ENCODE measurements at regions not wholly inside any gene's neighbourhood (a gene's known extent, or its start where the extent isn't known, plus 50 kb on each side); places are given as distances from the start of the nearest gene placed in this dataset.

DNA sequence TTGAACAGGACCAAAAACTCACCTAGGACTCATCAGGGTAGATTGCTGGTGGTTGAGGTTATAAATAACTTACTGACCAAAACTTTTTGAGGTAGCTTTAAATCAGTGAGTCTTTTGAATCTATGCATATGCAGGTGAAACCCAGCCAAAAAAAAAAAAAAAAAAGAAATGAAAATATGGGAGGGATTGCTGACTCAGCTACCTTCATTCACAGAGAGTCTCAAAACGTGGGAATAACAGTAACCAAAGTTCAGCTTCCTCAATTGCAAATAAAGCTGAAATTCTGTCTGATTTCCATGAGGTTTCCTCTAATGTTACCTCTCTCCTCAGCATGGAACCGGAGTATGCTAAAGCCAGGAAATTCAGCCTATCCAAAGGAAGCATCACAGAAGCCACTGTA, 95.2 kb upstream of the SEMA6D start:
- no peak for ATAC-seq (replicated peaks)
- no peaks in the 10 kb centered on the region for H3K4me1 Mint-ChIP-seq (ENCODE audit: low read depth in 2 of 2)
- peaks cover 0 to 6% of the 10 kb centered on the region in 2 donors for H3K9me3 Mint-ChIP-seq
- H3K27ac Mint-ChIP-seq, result no peak overlapping the region
- no peak overlapping the region for H3K4me3 Mint-ChIP-seq
- no peak for DNase-seq
- H3K36me3 Mint-ChIP-seq (ENCODE audit: insufficient read depth), result no peaks in the 10 kb centered on the region
- H3K27me3 Mint-ChIP-seq, result no peaks in the 10 kb centered on the region

GRCh38 chr15:47624503-47624902, 92.8 kb upstream of the SEMA6D start:
- no peak for ATAC-seq (replicated peaks)
- no peak overlapping the region for H3K4me3 Mint-ChIP-seq
- no peaks in the 10 kb centered on the region for H3K36me3 Mint-ChIP-seq (ENCODE audit: insufficient read depth)

DNA sequence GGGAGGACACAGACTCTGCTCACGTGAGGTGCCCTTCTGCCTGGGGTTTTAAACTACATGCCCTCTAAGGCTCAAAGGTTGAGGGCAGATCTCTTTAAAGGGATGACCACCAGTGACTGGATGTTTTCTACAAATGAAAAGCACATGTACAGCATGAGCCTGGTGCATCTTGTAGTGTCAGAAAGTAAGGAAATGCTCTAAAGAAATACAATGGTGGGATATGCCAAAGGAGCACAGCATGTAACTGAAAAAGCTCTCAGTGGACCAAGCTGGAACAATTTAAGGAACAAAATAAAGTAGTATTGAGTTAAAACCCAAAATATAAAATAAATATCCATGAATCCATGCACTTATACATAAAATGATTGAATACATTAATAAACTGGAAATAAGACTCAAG, 78.3 kb upstream of the SEMA6D start:
- H3K27ac Mint-ChIP-seq, result no peak overlapping the region
- DNase-seq (no peak), ATAC-seq (replicated peaks) (no peak)
- H3K27me3 Mint-ChIP-seq, result no peaks in the 10 kb centered on the region
- peaks cover 9 to 18% of the 10 kb centered on the region in 2 donors for H3K9me3 Mint-ChIP-seq
- H3K36me3 Mint-ChIP-seq (ENCODE audit: insufficient read depth), result no peaks in the 10 kb centered on the region
- H3K4me1 Mint-ChIP-seq (ENCODE audit: low read depth in 2 of 2), result no peaks in the 10 kb centered on the region
- no peak overlapping the region for H3K4me3 Mint-ChIP-seq

More at GRCh38 chr15:47624503-47624902, 92.8 kb upstream of the SEMA6D start:
- no peaks in the 10 kb centered on the region for H3K27me3 Mint-ChIP-seq
- no peak for DNase-seq
- no peak overlapping the region for H3K27ac Mint-ChIP-seq
- no peaks in the 10 kb centered on the region for H3K4me1 Mint-ChIP-seq (ENCODE audit: low read depth in 2 of 2)
- peaks cover 0 to 6% of the 10 kb centered on the region in 2 donors for H3K9me3 Mint-ChIP-seq

DNA sequence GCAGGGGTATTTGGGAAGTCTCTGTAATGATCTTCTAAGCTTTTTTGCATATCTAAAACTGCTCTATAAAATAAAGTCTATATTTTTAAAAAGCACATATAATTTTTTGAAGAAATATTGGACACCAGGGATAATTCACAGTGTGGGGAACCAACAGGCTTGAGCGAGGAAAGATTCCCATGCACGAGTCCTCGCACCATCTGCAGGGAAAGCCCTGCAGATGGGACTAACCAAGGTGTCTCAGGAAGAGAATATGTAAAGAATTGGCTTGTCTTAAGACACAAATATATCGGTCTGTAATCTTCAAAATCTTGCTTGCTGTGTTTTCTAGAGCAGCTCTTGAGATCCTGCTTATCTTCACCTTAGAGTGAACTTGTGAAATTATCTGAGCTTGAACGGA, 77.2 kb upstream of the SEMA6D start:
- no peak overlapping the region for H3K27ac Mint-ChIP-seq
- DNase-seq (no peak), ATAC-seq (replicated peaks) (no peak)
- no peaks in the 10 kb centered on the region for H3K36me3 Mint-ChIP-seq (ENCODE audit: insufficient read depth)
- H3K4me1 Mint-ChIP-seq (ENCODE audit: low read depth in 2 of 2), result no peaks in the 10 kb centered on the region
- H3K4me3 Mint-ChIP-seq, result no peak overlapping the region
- H3K9me3 Mint-ChIP-seq, result peaks cover 7% of the 10 kb centered on the region in 2 donors
- no peaks in the 10 kb centered on the region for H3K27me3 Mint-ChIP-seq

DNA sequence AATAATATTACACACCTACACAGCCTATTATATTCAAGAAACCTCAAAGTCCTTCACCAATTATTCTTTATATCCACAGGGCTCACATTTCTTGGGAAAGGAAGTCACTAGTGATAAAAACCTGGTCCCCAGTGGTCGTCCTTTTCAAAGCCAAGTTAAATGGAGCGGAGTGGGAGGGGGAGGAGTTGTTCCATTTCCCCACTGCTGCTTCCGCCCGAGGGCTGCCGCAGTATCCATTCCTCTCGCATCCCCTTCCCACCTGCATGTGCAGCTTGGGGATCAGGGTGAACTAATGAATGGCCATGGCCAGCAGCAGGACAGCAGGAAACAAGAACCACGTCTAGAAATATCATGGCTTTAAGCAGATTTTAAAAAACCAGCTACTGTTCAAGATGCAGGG, 76.4 kb upstream of the SEMA6D start:
- Mint-ChIP-seq H3K4me3 (no peak overlapping the region), H3K27ac (no peak overlapping the region), H3K36me3 (ENCODE audit: insufficient read depth) (no peaks in the 10 kb centered on the region), H3K27me3 (no peaks in the 10 kb centered on the region), H3K4me1 (ENCODE audit: low read depth in 2 of 2) (no peaks in the 10 kb centered on the region), H3K9me3 (peaks cover 6 to 10% of the 10 kb centered on the region in 2 donors)
- DNase-seq, result no peak
- no peak for ATAC-seq (replicated peaks)

DNA sequence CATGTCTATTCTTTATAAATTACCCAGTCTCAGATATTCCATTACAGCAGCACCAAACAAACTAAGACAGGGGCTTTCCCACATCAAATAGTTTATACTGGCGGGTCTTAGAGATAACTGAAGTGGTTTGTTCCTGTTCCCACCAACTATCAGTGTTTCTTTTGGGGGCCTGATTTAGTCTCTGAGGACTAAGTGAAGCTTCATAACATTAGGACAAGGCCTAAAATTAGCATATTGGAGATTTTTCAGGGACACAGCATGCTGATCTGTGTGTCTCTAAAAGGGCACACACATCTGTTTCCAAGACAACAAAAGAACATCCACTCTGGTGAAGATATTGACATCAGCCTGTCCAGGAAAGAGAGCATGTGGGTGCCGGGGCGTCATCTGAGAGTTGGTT, 72.6 kb upstream of the SEMA6D start:
- Mint-ChIP-seq H3K4me3 (no peak overlapping the region), H3K4me1 (ENCODE audit: low read depth in 2 of 2) (no peaks in the 10 kb centered on the region), H3K27me3 (no peaks in the 10 kb centered on the region), H3K36me3 (ENCODE audit: insufficient read depth) (no peaks in the 10 kb centered on the region), H3K9me3 (peaks cover 8 to 10% of the 10 kb centered on the region in 2 donors), H3K27ac (no peak overlapping the region)
- DNase-seq, result no peak
- no peak for ATAC-seq (replicated peaks)

DNA sequence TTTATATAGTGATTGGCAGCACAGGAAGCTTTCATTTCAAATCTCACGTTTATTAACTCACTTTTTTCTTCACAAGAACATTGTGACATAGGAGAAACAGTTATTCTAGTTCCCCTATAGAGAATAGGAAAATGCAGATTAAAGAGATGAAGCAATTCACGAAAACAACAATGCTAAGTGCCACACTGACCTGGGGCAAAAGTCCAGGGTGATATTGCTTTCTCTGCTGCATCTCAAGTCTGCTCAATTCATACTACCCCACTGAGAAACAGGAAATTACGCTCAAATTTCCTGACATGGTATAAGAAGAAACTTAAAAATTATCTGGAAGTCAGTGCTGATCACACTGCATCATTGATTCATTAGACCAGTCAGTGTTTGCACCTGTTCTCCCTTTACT, 66.7 kb upstream of the SEMA6D start:
- ATAC-seq (replicated peaks) (no peak), DNase-seq (no peak)
- Mint-ChIP-seq H3K36me3 (ENCODE audit: insufficient read depth) (no peaks in the 10 kb centered on the region), H3K4me1 (ENCODE audit: low read depth in 2 of 2) (no peaks in the 10 kb centered on the region), H3K27me3 (no peaks in the 10 kb centered on the region), H3K4me3 (no peak overlapping the region), H3K27ac (no peak overlapping the region), H3K9me3 (peaks cover 5 to 8% of the 10 kb centered on the region in 2 donors)

DNA sequence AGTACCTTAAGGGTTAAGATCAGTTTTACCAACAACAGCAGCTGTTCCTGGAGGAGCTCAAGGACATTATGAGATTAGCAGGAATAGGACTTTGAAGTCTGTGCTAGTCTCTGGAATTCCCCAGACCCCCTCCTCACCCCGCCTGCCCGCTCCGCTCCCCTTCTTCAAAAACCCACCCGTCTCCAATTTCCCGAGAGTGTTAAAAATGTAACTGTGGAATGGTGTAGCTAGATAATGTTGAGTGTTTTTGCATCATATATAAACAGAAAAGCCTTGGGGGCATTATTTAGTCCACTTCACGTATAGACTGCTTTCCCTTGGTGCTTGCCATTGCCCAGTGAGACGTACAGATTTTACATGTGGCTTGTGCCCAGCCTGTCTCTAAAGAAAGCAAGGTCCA, 65.0 kb upstream of the SEMA6D start:
- Mint-ChIP-seq H3K9me3 (peaks cover 3 to 8% of the 10 kb centered on the region in 2 donors), H3K36me3 (ENCODE audit: insufficient read depth) (no peaks in the 10 kb centered on the region), H3K4me1 (ENCODE audit: low read depth in 2 of 2) (no peaks in the 10 kb centered on the region), H3K4me3 (no peak overlapping the region), H3K27me3 (no peaks in the 10 kb centered on the region), H3K27ac (no peak overlapping the region)
- ATAC-seq (replicated peaks) (no peak), DNase-seq (no peak)

- H3K9me3 Mint-ChIP-seq, result peaks cover 3 to 8% of the 10 kb centered on the region in 2 donors
- H3K27ac Mint-ChIP-seq, result no peak overlapping the region
- H3K27me3 Mint-ChIP-seq, result no peaks in the 10 kb centered on the region
- DNase-seq (no peak), ATAC-seq (replicated peaks) (no peak)
- no peak overlapping the region for H3K4me3 Mint-ChIP-seq
- H3K4me1 Mint-ChIP-seq (ENCODE audit: low read depth in 2 of 2), result no peaks in the 10 kb centered on the region
- H3K36me3 Mint-ChIP-seq (ENCODE audit: insufficient read depth), result no peaks in the 10 kb centered on the region
Observed at GRCh38 chr15:47652844-47653243, 64.5 kb upstream of the SEMA6D start.

DNA sequence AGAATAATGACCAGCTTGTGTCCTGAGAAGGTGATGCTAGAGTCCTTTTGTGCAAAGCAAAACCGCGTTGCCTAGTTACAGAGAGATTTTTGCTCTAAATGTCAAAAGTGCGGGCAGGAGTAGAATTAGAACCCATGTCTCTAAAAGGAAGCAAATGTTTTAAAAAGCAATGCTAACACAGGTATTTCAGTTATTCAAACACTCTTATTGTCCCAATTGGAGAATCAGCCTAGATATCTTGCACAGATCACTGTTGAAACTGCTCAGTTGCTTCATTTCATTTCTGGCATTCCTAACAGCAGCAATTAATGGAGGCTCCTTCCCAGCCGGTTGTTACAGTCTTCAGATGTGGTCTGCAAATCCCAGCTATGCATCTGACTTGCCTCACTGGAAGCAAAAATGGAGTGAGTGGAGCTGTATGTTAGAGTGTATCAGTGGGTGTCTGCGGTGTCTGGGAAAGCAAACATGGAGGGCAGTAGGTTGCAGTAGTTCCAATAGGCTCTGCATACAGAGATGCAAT, 55.6 kb upstream of the SEMA6D start:
- ATAC-seq (replicated peaks), result no peak
- Mint-ChIP-seq H3K27me3 (no peaks in the 10 kb centered on the region), H3K36me3 (ENCODE audit: insufficient read depth) (no peaks in the 10 kb centered on the region), H3K4me3 (no peak overlapping the region), H3K27ac (no peak overlapping the region), H3K4me1 (ENCODE audit: low read depth in 2 of 2) (no peaks in the 10 kb centered on the region), H3K9me3 (peaks cover 0 to 3% of the 10 kb centered on the region in 2 donors)
- no peak for DNase-seq

GRCh38 chr15:47663101-47663500, 54.2 kb upstream of the SEMA6D start:
- no peaks in the 10 kb centered on the region for H3K4me1 Mint-ChIP-seq (ENCODE audit: low read depth in 2 of 2)
- no peak for DNase-seq
- no peak overlapping the region for H3K4me3 Mint-ChIP-seq
- H3K36me3 Mint-ChIP-seq (ENCODE audit: insufficient read depth), result no peaks in the 10 kb centered on the region
- no peak for ATAC-seq (replicated peaks)
- H3K9me3 Mint-ChIP-seq, result peaks cover 0 to 5% of the 10 kb centered on the region in 2 donors
- H3K27ac Mint-ChIP-seq, result no peak overlapping the region
- no peaks in the 10 kb centered on the region for H3K27me3 Mint-ChIP-seq
